ENCODE measurements at regions not wholly inside any gene's neighbourhood (a gene's known extent, or its start where the extent isn't known, plus 50 kb on each side); places are given as distances from the start of the nearest gene placed in this dataset.

DNA sequence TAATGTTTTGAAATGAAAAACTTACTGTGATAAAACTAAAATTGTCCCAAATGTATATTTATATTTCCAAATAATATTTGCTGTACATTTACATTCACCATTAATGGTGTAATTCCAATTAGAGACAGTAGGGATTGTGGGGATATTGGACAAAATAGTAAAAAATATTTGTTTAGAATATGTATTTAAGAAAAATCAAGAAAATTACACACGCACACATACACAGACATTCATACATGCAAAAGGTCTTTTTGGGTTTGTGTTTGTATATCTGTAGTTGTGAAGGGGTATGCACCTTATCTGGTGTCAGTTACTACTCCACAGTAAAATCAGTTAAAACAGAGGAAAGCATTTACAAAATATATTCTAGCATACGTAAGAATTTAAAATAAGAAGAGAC, 435.9 kb upstream of the ZNF804A start:
- TF ChIP-seq EZH2 (IDR thresholded peaks at IDR 0.05; ENCODE audit: borderline replicate concordance, insufficient read depth, low read length, poor library complexity, severe bottlenecking) = no peak
- no peak for TF ChIP-seq RAD21 (conservative IDR thresholded peaks at IDR 0.05)
- no peak for TF ChIP-seq CTCF (IDR thresholded peaks at IDR 0.05; ENCODE audit: poor library complexity, severe bottlenecking)
- TF ChIP-seq TAF1 (IDR thresholded peaks at IDR 0.05; ENCODE audit: low read depth) = no peak
- TF ChIP-seq POLR2AphosphoS5 (IDR thresholded peaks at IDR 0.05) = no peak
- no peak for TF ChIP-seq EP300 (conservative IDR thresholded peaks at IDR 0.05; ENCODE audit: poor library complexity, severe bottlenecking)
- no peak for TF ChIP-seq SMC3 (conservative IDR thresholded peaks at IDR 0.05; ENCODE audit: poor library complexity)
- no peak for TF ChIP-seq REST (IDR thresholded peaks at IDR 0.05; ENCODE audit: borderline replicate concordance)
- no peak for TF ChIP-seq MXI1 (conservative IDR thresholded peaks at IDR 0.05; ENCODE audit: poor library complexity, severe bottlenecking)
